Adipocyte (in vitro differentiated cells): ENCODE measurements at regions not wholly inside any gene's neighbourhood (a gene's known extent, or its start where the extent isn't known, plus 50 kb on each side); places are given as distances from the start of the nearest gene placed in this dataset.

ENCODE experiments used
- DNase-seq: peaks from one replicate; pipeline ENCODE4 v3.0.0-alpha.2; 2015; ENCODE audit warnings: low read depth
- H3K27me3 ChIP-seq: replicated peaks from 2 replicates; pipeline ENCODE4 v1.7.0; 2013; ENCODE audit warnings: mild to moderate bottlenecking, low read length, moderate library complexity; ENCODE audit not compliant: control insufficient read depth, insufficient read depth
- H3K36me3 ChIP-seq: 2 replicates; pipeline ENCODE4 v1.7.0; 2013; ENCODE audit warnings: low read length, mild to moderate bottlenecking, moderate library complexity; ENCODE audit not compliant: control insufficient read depth, insufficient read depth, severe bottlenecking
- H3K4me1 ChIP-seq: 2 replicates; pipeline ENCODE4 v1.7.0; 2013; ENCODE audit warnings: mild to moderate bottlenecking, low read length, moderate library complexity; ENCODE audit not compliant: control insufficient read depth, insufficient read depth
- H3K4me3 ChIP-seq: 2 replicates; pipeline ENCODE4 v1.7.0; 2013; ENCODE audit warnings: mild to moderate bottlenecking, low read length, moderate library complexity
- H3K9ac ChIP-seq: 2 replicates; pipeline ENCODE4 v1.7.0; 2013; ENCODE audit warnings: mild to moderate bottlenecking, low read length, moderate library complexity
- H3K9me3 ChIP-seq: 2 replicates; pipeline ENCODE4 v1.7.0; 2013; ENCODE audit warnings: mild to moderate bottlenecking, low read length, moderate library complexity; ENCODE audit not compliant: control insufficient read depth

DNA sequence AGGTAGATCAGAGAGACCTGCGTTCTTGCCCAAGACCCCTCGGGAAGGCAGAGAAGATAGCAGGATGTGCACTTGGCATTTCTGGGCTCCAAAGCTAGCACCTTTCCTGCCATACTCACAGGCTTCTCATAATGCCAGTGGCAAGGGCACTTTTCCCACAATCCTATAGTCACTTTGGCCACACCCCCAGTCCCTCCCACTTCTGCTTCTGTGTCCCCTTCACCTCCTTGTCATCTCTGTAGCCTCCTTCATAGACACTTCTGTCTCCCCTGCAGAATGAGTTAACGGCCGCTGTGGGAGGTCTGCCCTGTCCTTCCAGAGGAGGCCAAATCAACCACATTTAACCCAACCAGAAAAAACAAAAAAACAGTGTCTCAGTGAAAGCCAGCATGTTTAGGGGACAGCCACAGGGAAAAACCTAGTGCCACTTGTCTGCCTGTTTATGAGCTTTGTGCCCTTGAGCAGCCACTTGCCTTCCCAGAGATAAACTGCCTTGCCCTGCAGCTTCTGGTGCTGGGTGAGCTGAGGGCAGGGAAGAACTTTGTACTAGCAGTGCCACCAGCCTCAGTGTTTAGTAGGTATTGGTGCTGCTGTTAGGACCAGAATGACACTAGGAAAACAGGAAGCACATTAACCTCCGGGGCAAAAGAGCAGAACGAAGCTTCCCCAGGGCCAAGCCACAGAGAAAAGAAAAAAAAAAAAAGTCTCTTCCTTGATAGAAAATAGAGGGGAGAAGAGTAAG, 193.0 kb upstream of the PWP1 start:
- no peak overlapping the region for H3K4me3 ChIP-seq
- no peak overlapping the region for H3K9ac ChIP-seq
- no peaks in the 10 kb centered on the region for H3K36me3 ChIP-seq
- H3K27me3 ChIP-seq, result no peaks in the 10 kb centered on the region
- no peak for DNase-seq
- H3K9me3 ChIP-seq, result no peaks in the 10 kb centered on the region
- peaks cover 15% of the 10 kb centered on the region for H3K4me1 ChIP-seq

DNA sequence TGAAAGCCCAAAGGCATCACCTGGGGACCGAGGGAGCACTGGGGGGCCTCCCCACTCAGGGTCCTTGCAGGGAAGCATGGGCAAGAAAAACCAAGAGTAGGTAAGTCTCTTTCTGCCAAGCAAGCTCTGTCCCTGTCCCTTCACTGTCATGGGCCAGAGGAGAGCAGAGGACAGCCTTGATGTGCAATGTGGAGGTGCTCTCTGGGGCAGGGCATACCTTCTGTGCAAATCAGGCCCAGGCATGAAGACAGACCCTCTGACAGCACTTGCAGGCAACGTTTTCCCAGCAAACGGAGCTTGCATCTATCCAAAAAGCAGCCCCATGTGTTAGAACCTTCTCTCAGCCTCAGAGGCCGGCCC, 192.5 kb upstream of the PWP1 start:
- no peak overlapping the region for H3K4me3 ChIP-seq
- no peaks in the 10 kb centered on the region for H3K36me3 ChIP-seq
- no peaks in the 10 kb centered on the region for H3K9me3 ChIP-seq
- H3K4me1 ChIP-seq, result peaks cover 10% of the 10 kb centered on the region
- no peak for DNase-seq
- no peaks in the 10 kb centered on the region for H3K27me3 ChIP-seq
- H3K9ac ChIP-seq, result no peak overlapping the region

DNA sequence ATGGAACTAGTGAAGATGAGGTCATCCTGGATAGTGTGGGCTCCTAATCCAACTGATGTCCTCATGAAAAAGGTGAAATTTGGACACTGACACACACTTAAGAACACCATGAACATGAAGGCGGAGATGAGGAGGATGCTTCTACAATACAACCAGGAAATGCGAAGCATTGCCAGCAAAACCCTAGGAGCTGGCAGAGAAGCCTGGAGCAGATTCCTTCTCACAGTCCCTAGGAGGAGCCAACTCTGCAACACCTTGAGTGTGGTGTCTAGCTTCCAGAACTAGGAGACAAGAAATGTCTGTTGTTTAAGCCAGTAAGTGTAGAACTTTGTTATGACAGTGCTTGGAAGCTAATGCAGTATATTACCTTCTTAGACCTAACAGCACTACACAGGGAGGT, 191.9 kb upstream of the PWP1 start:
- Histone ChIP-seq H3K36me3 (no peaks in the 10 kb centered on the region), H3K9ac (no peak overlapping the region)
- DNase-seq, result no peak

GRCh38 chr12:107494331-107494730, 191.3 kb upstream of the PWP1 start:
- H3K27me3 ChIP-seq, result no peaks in the 10 kb centered on the region
- no peak for DNase-seq
- no peaks in the 10 kb centered on the region for H3K9me3 ChIP-seq
- no peak overlapping the region for H3K4me3 ChIP-seq
- H3K36me3 ChIP-seq, result no peaks in the 10 kb centered on the region
- no peak overlapping the region for H3K9ac ChIP-seq
- no peaks in the 10 kb centered on the region for H3K4me1 ChIP-seq

More for the DNA sequence above, 191.9 kb upstream of the PWP1 start:
- H3K4me3 ChIP-seq, result no peak overlapping the region
- no peaks in the 10 kb centered on the region for H3K9me3 ChIP-seq
- no peaks in the 10 kb centered on the region for H3K27me3 ChIP-seq
- peaks cover 5% of the 10 kb centered on the region for H3K4me1 ChIP-seq

GRCh38 chr12:107495604-107496003, 190.0 kb upstream of the PWP1 start:
- no peaks in the 10 kb centered on the region for H3K36me3 ChIP-seq
- no peaks in the 10 kb centered on the region for H3K27me3 ChIP-seq

GRCh38 chr12:107497231-107497630, 188.4 kb upstream of the PWP1 start:
- Histone ChIP-seq H3K9ac (no peak overlapping the region), H3K9me3 (no peaks in the 10 kb centered on the region), H3K4me1 (no peaks in the 10 kb centered on the region), H3K36me3 (no peaks in the 10 kb centered on the region), H3K27me3 (no peaks in the 10 kb centered on the region), H3K4me3 (no peak overlapping the region)
- no peak for DNase-seq

More at GRCh38 chr12:107495604-107496003, 190.0 kb upstream of the PWP1 start:
- no peak for DNase-seq
- Histone ChIP-seq H3K4me1 (no peaks in the 10 kb centered on the region), H3K9ac (no peak overlapping the region), H3K4me3 (no peak overlapping the region), H3K9me3 (no peaks in the 10 kb centered on the region)

DNA sequence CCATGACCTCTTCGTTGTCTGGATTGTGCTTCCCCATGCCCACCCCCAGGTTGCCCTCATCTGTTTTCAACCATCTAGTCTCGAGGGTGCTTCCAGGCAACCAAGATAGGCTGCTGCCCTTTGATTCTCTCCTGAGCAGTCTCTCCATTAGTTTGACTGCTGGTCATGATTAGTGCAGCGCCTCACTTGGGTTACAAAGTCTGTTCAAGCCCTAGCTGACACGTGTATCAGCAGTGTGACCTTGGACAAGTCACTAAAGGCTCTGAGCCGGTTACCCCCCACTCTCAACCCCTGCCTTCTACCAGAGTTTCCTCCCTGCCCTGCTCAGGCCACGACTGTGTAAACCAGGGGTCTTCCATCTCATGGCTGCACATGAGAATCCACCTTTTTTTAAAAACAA, 185.3 kb upstream of the PWP1 start:
- no peak for DNase-seq
- no peaks in the 10 kb centered on the region for H3K4me1 ChIP-seq
- H3K9ac ChIP-seq, result no peak overlapping the region
- no peaks in the 10 kb centered on the region for H3K36me3 ChIP-seq
- no peak overlapping the region for H3K4me3 ChIP-seq
- H3K27me3 ChIP-seq, result no peaks in the 10 kb centered on the region
- H3K9me3 ChIP-seq, result no peaks in the 10 kb centered on the region

GRCh38 chr12:107501681-107502080, 183.9 kb upstream of the PWP1 start:
- Histone ChIP-seq H3K4me3 (no peak overlapping the region), H3K27me3 (no peaks in the 10 kb centered on the region), H3K4me1 (no peaks in the 10 kb centered on the region), H3K9ac (no peak overlapping the region), H3K36me3 (no peaks in the 10 kb centered on the region), H3K9me3 (no peaks in the 10 kb centered on the region)
- DNase-seq, result no peak

DNA sequence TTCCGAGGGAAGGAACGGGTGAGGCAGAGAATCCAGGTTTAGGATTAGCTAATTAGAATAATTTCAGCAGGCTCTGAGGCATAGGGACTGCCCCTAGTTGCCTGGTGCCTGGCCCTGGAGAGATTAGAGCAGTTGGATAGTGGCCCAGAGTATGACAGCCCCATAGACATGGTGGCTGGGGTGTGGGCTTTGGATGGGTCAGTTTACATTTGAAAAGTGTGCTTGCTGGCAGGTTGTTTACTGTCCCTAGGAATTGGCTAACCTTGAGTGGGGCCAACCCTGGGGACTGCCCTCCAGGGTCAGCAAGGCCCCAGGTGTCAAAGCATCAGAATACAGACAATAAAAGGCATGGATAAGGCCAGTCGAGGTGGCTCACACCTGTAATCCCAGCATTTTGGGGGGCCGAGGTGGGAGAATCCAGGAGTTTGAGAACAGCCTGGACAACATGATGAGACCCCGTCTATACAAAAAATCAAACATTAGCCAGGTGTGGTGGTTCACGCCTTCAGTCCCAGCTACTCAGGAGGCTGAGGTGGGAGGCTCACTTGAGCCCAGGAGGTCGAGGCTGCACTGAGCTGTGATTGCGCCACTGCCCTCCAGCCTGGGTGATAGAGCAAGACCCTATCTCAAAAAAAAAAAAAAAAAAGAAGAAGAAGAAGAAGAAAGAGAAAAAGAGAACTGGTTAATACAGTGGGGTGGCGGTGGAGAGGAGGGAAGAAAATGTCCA, 182.3 kb upstream of the PWP1 start:
- Histone ChIP-seq H3K9ac (no peak overlapping the region), H3K27me3 (no peaks in the 10 kb centered on the region), H3K4me3 (no peak overlapping the region), H3K36me3 (no peaks in the 10 kb centered on the region), H3K9me3 (no peaks in the 10 kb centered on the region), H3K4me1 (no peaks in the 10 kb centered on the region)
- DNase-seq, result no peak

DNA sequence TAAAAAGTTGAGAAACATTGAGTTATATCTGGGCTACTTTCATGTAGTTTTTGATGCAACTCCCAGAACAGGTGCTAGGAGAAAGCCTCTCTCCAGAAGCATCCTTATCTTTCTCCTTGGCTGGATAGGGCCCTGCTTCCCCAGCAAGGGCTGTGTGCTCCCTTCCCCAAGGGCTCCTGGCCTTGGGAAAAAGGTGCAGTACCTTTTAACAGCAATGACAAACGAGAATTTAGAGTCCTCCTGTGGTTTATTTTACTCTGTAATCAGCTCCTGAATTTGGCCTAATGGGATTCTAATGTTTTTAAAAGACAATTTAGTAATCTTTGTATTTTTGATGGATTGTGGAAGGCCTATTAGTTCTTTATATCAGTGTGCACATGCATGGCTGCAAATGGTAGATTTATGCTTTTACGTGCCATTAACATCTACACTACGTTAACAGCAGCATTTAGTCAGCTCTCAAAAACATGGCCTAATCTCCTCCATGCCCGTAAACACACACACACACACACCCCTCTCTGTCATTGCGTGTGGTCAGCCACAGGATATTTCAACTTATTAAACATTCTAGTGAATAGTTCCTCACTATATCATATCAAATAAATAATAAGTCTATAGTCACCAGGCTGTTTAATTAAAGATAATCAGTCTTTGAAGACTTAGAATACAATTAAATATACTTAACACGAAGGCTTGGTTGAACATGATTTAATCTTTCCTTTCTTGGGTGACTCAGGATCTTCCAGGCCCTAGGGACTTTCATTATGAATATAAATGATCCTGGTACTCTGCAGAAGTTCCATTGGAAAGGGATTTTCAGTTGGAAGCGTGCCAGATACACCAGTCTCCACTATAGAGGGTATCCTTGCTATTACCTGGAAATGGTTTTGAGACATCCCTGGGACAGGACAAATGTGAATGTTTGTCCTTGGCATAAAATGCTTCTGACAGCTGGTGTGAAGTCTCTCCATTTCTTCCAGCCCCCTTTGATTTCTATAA, 181.4 kb upstream of the PWP1 start:
- H3K27me3 ChIP-seq, result no peaks in the 10 kb centered on the region
- no peaks in the 10 kb centered on the region for H3K36me3 ChIP-seq
- H3K9ac ChIP-seq, result no peak overlapping the region
- no peaks in the 10 kb centered on the region for H3K4me1 ChIP-seq
- no peaks in the 10 kb centered on the region for H3K9me3 ChIP-seq
- no peak for DNase-seq
- H3K4me3 ChIP-seq, result no peak overlapping the region

- no peaks in the 10 kb centered on the region for H3K9me3 ChIP-seq
- H3K9ac ChIP-seq, result no peak overlapping the region
- H3K4me3 ChIP-seq, result no peak overlapping the region
- H3K36me3 ChIP-seq, result no peaks in the 10 kb centered on the region
- H3K27me3 ChIP-seq, result no peaks in the 10 kb centered on the region
- no peak for DNase-seq
- peaks cover 48% of the 10 kb centered on the region for H3K4me1 ChIP-seq
Measured at GRCh38 chr12:107509421-107509820, 176.2 kb upstream of the PWP1 start.
